IPS DF 6.9 (cell line): ENCODE measurements at regions not wholly inside any gene's neighbourhood (a gene's known extent, or its start where the extent isn't known, plus 50 kb on each side); places are given as distances from the start of the nearest gene placed in this dataset.
"Not testable (repeated sequence)": the region's sequence is repeated elsewhere in the genome, so short reads cannot be mapped to it uniquely, and the experiment has no call there.

Experiments used
- DNase-seq: peaks from one replicate; pipeline ENCODE4 v3.0.0-alpha.2; 2013; ENCODE audit warnings: low read depth, low spot score
- H3K27ac ChIP-seq: one replicate; pipeline ENCODE4 v1.5.1; 2013; ENCODE audit warnings: low read length, control low read depth
- H3K27me3 ChIP-seq: 2 replicates; pipeline ENCODE4 v1.6.1; 2013; ENCODE audit warnings: mild to moderate bottlenecking, low read length; ENCODE audit not compliant: control insufficient read depth, insufficient read depth
- H3K36me3 ChIP-seq: 2 replicates; pipeline ENCODE4 v1.6.1; 2013; ENCODE audit warnings: low read length; ENCODE audit not compliant: control insufficient read depth, insufficient read depth
- H3K4me1 ChIP-seq: 2 replicates; pipeline ENCODE4 v1.6.1; 2013; ENCODE audit warnings: low read length; ENCODE audit not compliant: control insufficient read depth, insufficient read depth
- H3K4me3 ChIP-seq: 2 replicates; pipeline ENCODE4 v1.5.1; 2013; ENCODE audit warnings: mild to moderate bottlenecking, low read length
- H3K9me3 ChIP-seq: 2 replicates; pipeline ENCODE4 v1.6.1; 2013; ENCODE audit warnings: low read length, inconsistent platforms; ENCODE audit not compliant: control insufficient read depth, insufficient read depth
- WGBS: extraction: QIAGEN DNeasy Blood & Tissue Kit; methylation state at CpG from one replicate; pipeline ENCODE4 v1.1.7; 2013; ENCODE audit warnings: mixed read lengths, missing lambda C conversion rate; ENCODE audit not compliant: insufficient read length, insufficient coverage; 5-methylcytosine and 5-hydroxymethylcytosine counted together

- Histone ChIP-seq H3K9me3 (no peaks in the 10 kb centered on the region), H3K27ac (no peak overlapping the region), H3K36me3 (no peaks in the 10 kb centered on the region), H3K4me1 (no peaks in the 10 kb centered on the region), H3K27me3 (no peaks in the 10 kb centered on the region), H3K4me3 (no peak overlapping the region)
- no CpG with 5 or more reads among the region's 6 CpGs for WGBS
- no peak for DNase-seq
These were observed 159.8 kb upstream of the MVB12B start for GRCh38 chr9:126166866-126167265.

GRCh38 chr9:126169736-126170135 lies 156.9 kb upstream of the MVB12B start:
- Histone ChIP-seq H3K27ac (no peak overlapping the region), H3K4me3 (no peak overlapping the region), H3K9me3 (no peaks in the 10 kb centered on the region), H3K36me3 (no peaks in the 10 kb centered on the region), H3K27me3 (no peaks in the 10 kb centered on the region), H3K4me1 (no peaks in the 10 kb centered on the region)
- DNase-seq: no peak
- WGBS: no CpG with 5 or more reads among the region's 4 CpGs

- no peaks in the 10 kb centered on the region for H3K9me3 ChIP-seq
- H3K36me3 ChIP-seq: no peaks in the 10 kb centered on the region
- H3K4me3 ChIP-seq: no peak overlapping the region
- DNase-seq: no peak
- no peaks in the 10 kb centered on the region for H3K27me3 ChIP-seq
- H3K27ac ChIP-seq: no peak overlapping the region
- no peaks in the 10 kb centered on the region for H3K4me1 ChIP-seq
- WGBS: no CpG with 5 or more reads among the region's 6 CpGs
These were observed 156.3 kb upstream of the MVB12B start for GRCh38 chr9:126170286-126170823.

GRCh38 chr9:126171641-126172040 lies 155.0 kb upstream of the MVB12B start:
- WGBS: no CpG with 5 or more reads among the region's 8 CpGs
- H3K27ac ChIP-seq: no peak overlapping the region
- H3K4me1 ChIP-seq: no peaks in the 10 kb centered on the region
- no peaks in the 10 kb centered on the region for H3K9me3 ChIP-seq
- no peaks in the 10 kb centered on the region for H3K27me3 ChIP-seq
- no peak overlapping the region for H3K4me3 ChIP-seq
- DNase-seq: no peak
- H3K36me3 ChIP-seq: no peaks in the 10 kb centered on the region

- H3K36me3 ChIP-seq: no peaks in the 10 kb centered on the region
- no CpG with 5 or more reads among the region's 7 CpGs for WGBS
- no peaks in the 10 kb centered on the region for H3K4me1 ChIP-seq
- DNase-seq: no peak
- H3K27ac ChIP-seq: no peak overlapping the region
- no peaks in the 10 kb centered on the region for H3K9me3 ChIP-seq
- H3K27me3 ChIP-seq: no peaks in the 10 kb centered on the region
- no peak overlapping the region for H3K4me3 ChIP-seq
These were observed 153.2 kb upstream of the MVB12B start for GRCh38 chr9:126173401-126173800.

GRCh38 chr9:126173929-126174328 lies 152.7 kb upstream of the MVB12B start:
- WGBS: no CpG with 5 or more reads among the region's 4 CpGs
- DNase-seq: no peak
- Histone ChIP-seq H3K27ac (no peak overlapping the region), H3K27me3 (no peaks in the 10 kb centered on the region), H3K4me1 (no peaks in the 10 kb centered on the region), H3K9me3 (no peaks in the 10 kb centered on the region), H3K4me3 (no peak overlapping the region), H3K36me3 (no peaks in the 10 kb centered on the region)

- no CpG with 5 or more reads among the region's 10 CpGs for WGBS
These were observed 143.4 kb upstream of the MVB12B start for GRCh38 chr9:126183266-126183665.

GRCh38 chr9:126190994-126191393 lies 135.6 kb upstream of the MVB12B start:
- not testable (repeated sequence) for H3K27me3 ChIP-seq, H3K4me1 ChIP-seq, H3K27ac ChIP-seq, H3K4me3 ChIP-seq, H3K36me3 ChIP-seq, DNase-seq, H3K9me3 ChIP-seq
- WGBS: no CpG with 5 or more reads among the region's 2 CpGs

More at GRCh38 chr9:126183266-126183665, 143.4 kb upstream of the MVB12B start:
- no peak for DNase-seq
- Histone ChIP-seq H3K4me3 (no peak overlapping the region), H3K9me3 (no peaks in the 10 kb centered on the region), H3K36me3 (no peaks in the 10 kb centered on the region), H3K4me1 (no peaks in the 10 kb centered on the region), H3K27ac (no peak overlapping the region), H3K27me3 (no peaks in the 10 kb centered on the region)

- Histone ChIP-seq H3K36me3 (no peaks in the 10 kb centered on the region), H3K9me3 (no peaks in the 10 kb centered on the region), H3K4me1 (no peaks in the 10 kb centered on the region), H3K27ac (no peak overlapping the region), H3K4me3 (no peak overlapping the region), H3K27me3 (no peaks in the 10 kb centered on the region)
- WGBS: no CpG with 5 or more reads among the region's 4 CpGs
- no peak for DNase-seq
These were observed 127.8 kb upstream of the MVB12B start for GRCh38 chr9:126198854-126199253.

GRCh38 chr9:126203313-126203712 lies 123.3 kb upstream of the MVB12B start:
- Histone ChIP-seq H3K27ac (no peak overlapping the region), H3K9me3 (no peaks in the 10 kb centered on the region), H3K4me1 (no peaks in the 10 kb centered on the region), H3K27me3 (no peaks in the 10 kb centered on the region), H3K36me3 (no peaks in the 10 kb centered on the region), H3K4me3 (no peak overlapping the region)
- WGBS: no CpG with 5 or more reads among the region's 5 CpGs
- DNase-seq: no peak

- H3K4me3 ChIP-seq: no peak overlapping the region
- DNase-seq: no peak
- no peaks in the 10 kb centered on the region for H3K27me3 ChIP-seq
- no CpG with 5 or more reads among the region's 5 CpGs for WGBS
- H3K4me1 ChIP-seq: no peaks in the 10 kb centered on the region
- no peaks in the 10 kb centered on the region for H3K9me3 ChIP-seq
- no peaks in the 10 kb centered on the region for H3K36me3 ChIP-seq
- H3K27ac ChIP-seq: no peak overlapping the region
These were observed 122.4 kb upstream of the MVB12B start for GRCh38 chr9:126204197-126204596.
